ENCODE measurements at regions not wholly inside any gene's neighbourhood (a gene's known extent, or its start where the extent isn't known, plus 50 kb on each side); places are given as distances from the start of the nearest gene placed in this dataset.

DNA sequence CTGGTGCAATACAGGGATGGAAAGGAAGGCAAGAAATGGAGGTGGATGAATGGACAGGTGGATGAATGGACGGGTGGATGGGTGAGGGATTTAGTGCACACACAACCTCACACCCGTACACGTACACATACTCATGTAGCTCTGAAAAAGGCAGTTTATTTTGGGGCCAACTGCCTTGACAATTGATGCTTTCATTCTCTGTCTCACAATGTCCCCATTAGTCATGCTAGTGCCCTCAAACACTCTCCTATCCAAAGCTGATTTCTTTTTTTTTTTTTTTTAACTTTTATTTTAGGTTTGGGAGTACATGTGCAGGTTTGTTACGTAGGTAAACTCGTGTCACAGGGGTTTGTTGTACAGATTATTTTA, 495.0 kb downstream of the DMAC1 start:
- no peak for DNase-seq (ENCODE audit: low read depth, low spot score)

GRCh38 chr9:7303907-7304626, 495.5 kb downstream of the DMAC1 start:
- DNase-seq (ENCODE audit: low read depth, low spot score), result no peak

- DNase-seq (ENCODE audit: low read depth, low spot score), result no peak
These were observed 499.1 kb downstream of the DMAC1 start for GRCh38 chr9:7300484-7300883.

- no peak for DNase-seq (ENCODE audit: low read depth, low spot score)
These were observed 501.5 kb downstream of the DMAC1 start for GRCh38 chr9:7298123-7298522.

- no peak for DNase-seq (ENCODE audit: low read depth, low spot score)
These were observed 502.1 kb downstream of the DMAC1 start for GRCh38 chr9:7297521-7297920.

DNA sequence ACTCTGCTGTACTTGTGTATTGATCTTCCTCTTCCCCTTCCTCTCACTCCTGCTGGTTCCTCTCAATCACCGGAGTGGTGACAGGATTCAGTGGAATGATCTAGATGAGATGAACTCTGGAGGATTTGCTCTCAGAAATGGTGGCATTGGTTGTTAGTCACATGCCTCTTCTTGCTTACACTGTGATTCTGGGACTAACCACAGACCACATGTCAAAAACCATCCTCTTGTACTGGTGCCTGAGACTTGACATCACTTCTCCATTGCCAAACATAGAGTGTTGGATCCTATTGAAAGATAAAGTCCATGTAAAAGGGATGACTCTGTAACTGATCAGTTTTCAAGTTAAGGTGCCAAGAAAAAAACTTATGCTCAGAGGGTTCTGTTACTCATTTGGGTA, 506.5 kb downstream of the DMAC1 start:
- no peak for DNase-seq (ENCODE audit: low read depth, low spot score)

DNA sequence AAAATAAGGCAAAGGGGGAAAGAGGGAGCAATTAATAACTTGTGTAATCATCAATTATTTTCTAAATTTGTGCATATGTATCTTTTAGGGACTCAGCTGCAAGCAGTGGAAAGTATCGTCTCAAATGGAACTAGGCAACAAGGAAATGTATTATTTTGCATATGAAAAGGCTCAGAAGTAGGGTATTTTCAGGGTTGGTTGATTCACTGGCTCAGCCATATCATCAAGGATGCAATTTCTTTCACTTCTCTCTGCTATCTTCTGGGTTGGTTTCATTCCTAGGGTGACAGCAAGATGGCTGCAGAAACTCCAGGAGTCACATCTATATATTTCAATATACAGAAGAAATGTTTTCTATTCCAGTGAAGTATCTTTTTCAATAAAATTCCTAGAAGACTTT, 509.8 kb downstream of the DMAC1 start:
- no peak for DNase-seq (ENCODE audit: low read depth, low spot score)

- no peak for DNase-seq (ENCODE audit: low read depth, low spot score)
These were observed 511.6 kb downstream of the DMAC1 start for GRCh38 chr9:7287986-7288385.

- no peak for DNase-seq (ENCODE audit: low read depth, low spot score)
These were observed 512.5 kb downstream of the DMAC1 start for GRCh38 chr9:7287065-7287464.

- DNase-seq (ENCODE audit: low read depth, low spot score), result no peak
These were observed 513.5 kb downstream of the DMAC1 start for GRCh38 chr9:7286101-7286500.

GRCh38 chr9:7285199-7285598, 514.4 kb downstream of the DMAC1 start:
- no peak for DNase-seq (ENCODE audit: low read depth, low spot score)

GRCh38 chr9:7284517-7284916, 515.1 kb downstream of the DMAC1 start:
- no peak for DNase-seq (ENCODE audit: low read depth, low spot score)

DNA sequence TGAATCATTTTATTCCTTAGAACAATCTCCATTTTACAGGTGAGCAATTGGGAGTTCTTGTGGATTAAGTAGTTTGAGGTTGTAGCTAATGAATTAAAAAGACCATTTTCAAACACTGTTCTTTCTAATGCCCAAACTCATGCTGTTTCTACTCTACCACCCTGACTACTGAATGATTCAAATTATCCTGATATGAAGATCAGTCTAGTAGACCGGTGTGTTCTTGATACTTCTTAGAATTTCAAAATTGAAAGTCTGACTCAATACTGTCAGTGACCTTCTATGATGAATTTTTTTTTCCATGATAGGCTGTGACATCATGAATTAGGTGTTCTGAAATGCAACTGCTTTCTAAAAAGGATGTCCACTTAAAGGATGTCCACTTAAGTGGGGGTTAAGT, 515.5 kb downstream of the DMAC1 start:
- DNase-seq (ENCODE audit: low read depth, low spot score), result no peak

DNA sequence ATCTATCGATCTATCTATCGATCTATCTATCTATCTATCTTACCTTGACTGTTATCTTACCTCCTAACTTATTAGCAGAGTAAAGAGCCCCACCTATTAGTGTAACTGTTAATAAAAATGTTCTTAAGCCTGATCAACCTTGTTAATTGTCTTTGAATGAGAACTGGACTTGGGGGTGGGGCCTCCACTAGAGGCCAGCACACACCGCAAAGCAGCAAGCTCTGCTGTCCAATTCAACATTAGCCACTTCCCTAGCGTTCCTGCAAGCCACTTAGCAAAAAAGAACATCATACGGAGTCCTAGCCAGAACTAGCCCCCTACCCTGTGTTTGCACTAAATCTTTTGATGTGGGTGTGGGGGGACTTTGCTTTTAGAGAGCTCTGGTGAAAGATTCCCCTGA, 515.8 kb downstream of the KDM4C start:
- no peak for DNase-seq (ENCODE audit: low read depth, low spot score)

- no peak for DNase-seq (ENCODE audit: low read depth, low spot score)
These were observed 509.3 kb downstream of the KDM4C start for GRCh38 chr9:7266911-7267595.

- no peak for DNase-seq (ENCODE audit: low read depth, low spot score)
These were observed 507.4 kb downstream of the KDM4C start for GRCh38 chr9:7265181-7265580.

GRCh38 chr9:7259544-7260241, 501.9 kb downstream of the KDM4C start:
- DNase-seq (ENCODE audit: low read depth, low spot score), result no peak

GRCh38 chr9:7258688-7259396, 501.1 kb downstream of the KDM4C start:
- DNase-seq (ENCODE audit: low read depth, low spot score), result no peak

DNA sequence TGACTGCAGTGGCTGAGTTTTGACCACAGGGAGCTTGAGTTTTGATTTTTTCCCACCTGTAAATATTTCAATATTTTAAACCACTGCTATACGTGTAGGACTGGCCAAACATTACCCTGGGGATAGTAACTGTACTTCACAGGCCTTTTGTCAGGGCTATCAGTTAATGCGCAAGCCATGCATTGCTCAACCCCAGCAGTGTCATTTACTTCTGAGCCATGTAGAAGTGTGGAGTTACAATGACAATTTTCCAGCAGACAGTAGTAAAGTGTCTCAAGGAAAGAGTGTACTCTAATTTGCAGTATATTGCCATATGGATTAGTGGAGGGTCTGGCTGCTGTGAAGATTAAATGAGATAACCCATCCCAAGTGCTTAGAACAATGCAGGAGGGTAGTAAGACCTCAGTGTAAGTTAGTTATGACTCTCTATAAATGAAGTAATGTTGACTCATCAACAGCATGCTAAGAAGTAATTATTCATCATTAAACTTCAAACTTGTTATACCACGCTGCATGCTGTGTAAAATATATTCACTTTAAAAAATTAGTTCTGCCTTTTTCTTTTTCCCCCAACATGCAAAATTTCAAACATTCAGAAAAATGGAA, 489.2 kb downstream of the KDM4C start:
- DNase-seq (ENCODE audit: low read depth, low spot score), result no peak

DNA sequence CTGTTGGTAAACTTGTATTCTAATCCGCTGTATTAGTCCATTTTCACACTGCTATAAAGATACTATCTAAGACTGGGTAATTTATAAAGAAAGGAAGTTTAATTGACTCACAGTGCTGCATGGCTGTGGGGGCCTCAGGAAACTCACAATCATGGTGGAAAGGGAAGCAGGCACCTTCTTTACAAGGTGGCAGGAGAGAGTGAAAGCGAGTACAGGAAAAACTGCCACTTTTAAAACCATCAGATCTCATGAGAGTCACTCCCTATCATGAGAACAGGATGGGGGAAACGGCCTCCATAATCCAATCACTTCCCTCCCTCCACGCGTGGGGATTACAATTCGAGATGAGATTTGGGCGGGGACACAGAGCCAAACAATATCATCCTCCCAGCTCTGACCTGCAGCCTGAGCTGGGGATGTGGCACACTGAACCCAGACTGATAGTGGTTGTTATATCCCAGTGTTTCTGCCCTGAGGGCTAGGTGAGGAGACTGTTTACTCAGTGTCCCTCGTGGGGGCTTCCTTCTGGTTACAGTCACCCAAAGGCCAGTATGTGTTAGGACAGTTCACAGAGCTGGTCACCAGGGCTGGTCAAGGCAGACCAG, 488.3 kb downstream of the KDM4C start:
- DNase-seq (ENCODE audit: low read depth, low spot score), result no peak

GRCh38 chr9:7243838-7244237, 486.1 kb downstream of the KDM4C start:
- DNase-seq (ENCODE audit: low read depth, low spot score), result no peak
